Activated B cell treated with CpG ODN at 0.5 μM for 24 hours (primary cell): ENCODE measurements at regions not wholly inside any gene's neighbourhood (a gene's known extent, or its start where the extent isn't known, plus 50 kb on each side); places are given as distances from the start of the nearest gene placed in this dataset.

Experiments
- ATAC-seq: fragments of 200-7000 bp; cut with Tn5 transposase; one replicate; pipeline ENCODE4 v1.10.0; 2021; ENCODE audit warnings: low read depth, mild to moderate bottlenecking, moderate library complexity
- CTCF ChIA-PET: fragments of 350-600 bp; sonication (Branson Sonifier 250); formaldehyde crosslinking; loops from one replicate; lab custom pipeline; 2021; ENCODE audit warnings: antibody characterized with exemption; lab: Charles Lee
- POLR2A ChIA-PET: fragments of 350-600 bp; sonication (Branson Sonifier 250); formaldehyde crosslinking; loops from one replicate; lab custom pipeline; 2021; ENCODE audit warnings: antibody characterized with exemption; lab: Charles Lee
- DNase-seq: peaks from one replicate; pipeline ENCODE4 v3.0.0; 2022
- H3K27ac Mint-ChIP-seq: one replicate; pipeline ENCODE4 v1.8.0; 2020; ENCODE audit warnings: mixed read lengths
- H3K27me3 Mint-ChIP-seq: one replicate; pipeline ENCODE4 v1.8.0; 2021; ENCODE audit warnings: mixed read lengths
- H3K36me3 Mint-ChIP-seq: one replicate; pipeline ENCODE4 v1.8.0; 2021; ENCODE audit warnings: low read depth, mixed read lengths
- H3K4me1 Mint-ChIP-seq: one replicate; pipeline ENCODE4 v1.8.0; 2021; ENCODE audit warnings: mixed read lengths
- H3K4me3 Mint-ChIP-seq: one replicate; pipeline ENCODE4 v1.8.0; 2020; ENCODE audit warnings: mild to moderate bottlenecking, mixed read lengths
- H3K9me3 Mint-ChIP-seq: one replicate; pipeline ENCODE4 v1.8.0; 2020; ENCODE audit warnings: mixed read lengths
- intact Hi-C: fragments of 100-400 bp; cut with micrococcal nuclease; formaldehyde crosslinking; loops from one replicate; pipeline ENCODE4 v1.15.1; 2024
- TF ChIP-seq, protein P1 (sequence below): fragments of 200-600 bp; IDR thresholded peaks from one replicate; pipeline ENCODE4 v1.8.0; 2022; ENCODE audit warnings: antibody characterized with exemption, mild to moderate bottlenecking

DNA sequence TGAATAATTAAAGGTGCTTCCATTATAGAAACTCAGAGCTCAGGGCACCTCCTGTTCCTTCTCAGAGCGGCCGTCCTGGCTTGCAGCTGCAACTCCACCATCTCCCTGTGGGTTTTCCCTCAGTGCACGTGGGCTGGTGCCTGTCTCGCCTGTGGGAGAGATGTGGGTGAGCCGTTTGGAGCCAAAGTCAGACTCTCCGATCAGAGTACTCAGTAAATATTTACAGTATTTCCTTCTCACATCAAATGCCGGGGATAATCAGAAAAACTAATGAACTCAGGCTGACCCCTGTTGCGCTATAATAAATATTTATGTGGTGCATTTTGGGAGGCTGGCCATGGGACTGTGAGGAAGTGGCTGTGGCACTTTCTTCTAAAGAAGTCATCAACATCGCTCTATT, 155.8 kb upstream of the HABP2 start:
- H3K36me3 Mint-ChIP-seq = no peaks in the 10 kb centered on the region
- intact Hi-C loops = no loop called here
- no peaks in the 10 kb centered on the region for H3K4me1 Mint-ChIP-seq
- TF ChIP-seq, protein P1, sequence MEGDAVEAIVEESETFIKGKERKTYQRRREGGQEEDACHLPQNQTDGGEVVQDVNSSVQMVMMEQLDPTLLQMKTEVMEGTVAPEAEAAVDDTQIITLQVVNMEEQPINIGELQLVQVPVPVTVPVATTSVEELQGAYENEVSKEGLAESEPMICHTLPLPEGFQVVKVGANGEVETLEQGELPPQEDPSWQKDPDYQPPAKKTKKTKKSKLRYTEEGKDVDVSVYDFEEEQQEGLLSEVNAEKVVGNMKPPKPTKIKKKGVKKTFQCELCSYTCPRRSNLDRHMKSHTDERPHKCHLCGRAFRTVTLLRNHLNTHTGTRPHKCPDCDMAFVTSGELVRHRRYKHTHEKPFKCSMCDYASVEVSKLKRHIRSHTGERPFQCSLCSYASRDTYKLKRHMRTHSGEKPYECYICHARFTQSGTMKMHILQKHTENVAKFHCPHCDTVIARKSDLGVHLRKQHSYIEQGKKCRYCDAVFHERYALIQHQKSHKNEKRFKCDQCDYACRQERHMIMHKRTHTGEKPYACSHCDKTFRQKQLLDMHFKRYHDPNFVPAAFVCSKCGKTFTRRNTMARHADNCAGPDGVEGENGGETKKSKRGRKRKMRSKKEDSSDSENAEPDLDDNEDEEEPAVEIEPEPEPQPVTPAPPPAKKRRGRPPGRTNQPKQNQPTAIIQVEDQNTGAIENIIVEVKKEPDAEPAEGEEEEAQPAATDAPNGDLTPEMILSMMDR = no peak
- ChIA-PET CTCF (no interaction called here), POLR2A (no interaction called here)
- no peak overlapping the region for H3K4me3 Mint-ChIP-seq
- H3K27me3 Mint-ChIP-seq = peaks cover 3% of the 10 kb centered on the region
- ATAC-seq (no peak), DNase-seq (no peak)
- H3K9me3 Mint-ChIP-seq = no peaks in the 10 kb centered on the region
- no peak overlapping the region for H3K27ac Mint-ChIP-seq

DNA sequence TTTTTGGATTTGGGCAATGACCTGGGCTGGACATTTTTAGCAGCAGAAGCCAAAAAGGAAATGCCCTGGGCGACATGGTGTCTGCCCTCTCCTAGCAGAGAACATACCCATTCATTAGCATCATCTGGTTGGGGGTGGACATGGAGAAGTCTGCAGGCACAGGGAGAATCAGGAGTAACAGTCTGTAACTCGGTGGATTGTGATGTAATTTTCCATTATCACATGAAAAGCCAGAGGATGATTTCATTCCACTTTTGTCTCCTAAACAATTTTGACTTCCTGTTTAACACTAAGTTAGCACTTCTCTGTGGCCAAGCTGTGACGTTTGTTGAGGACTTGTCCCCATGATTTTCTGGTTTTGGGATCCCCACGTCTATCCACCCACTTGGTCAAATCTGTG, 153.8 kb upstream of the HABP2 start:
- TF ChIP-seq, protein P1 = no peak
- Mint-ChIP-seq H3K36me3 (no peaks in the 10 kb centered on the region), H3K9me3 (no peaks in the 10 kb centered on the region), H3K4me1 (no peaks in the 10 kb centered on the region), H3K4me3 (no peak overlapping the region), H3K27me3 (peaks cover 3% of the 10 kb centered on the region), H3K27ac (no peak overlapping the region)
- ChIA-PET CTCF (no interaction called here), POLR2A (no interaction called here)
- ATAC-seq (no peak), DNase-seq (no peak)
- intact Hi-C loops = no loop called here

- no peak overlapping the region for H3K27ac Mint-ChIP-seq
- ATAC-seq (no peak), DNase-seq (no peak)
- no peak overlapping the region for H3K4me3 Mint-ChIP-seq
- H3K9me3 Mint-ChIP-seq = no peaks in the 10 kb centered on the region
- ChIA-PET POLR2A (no interaction called here), CTCF (interaction anchor here (0.6 kb wide), 1 partner anchor 24 kb away, joined by 3 read pairs; no protein-coding TSS in a partner anchor)
- intact Hi-C loops = no loop called here
- no peaks in the 10 kb centered on the region for H3K4me1 Mint-ChIP-seq
- no peaks in the 10 kb centered on the region for H3K36me3 Mint-ChIP-seq
- TF ChIP-seq, protein P1 = no peak
- H3K27me3 Mint-ChIP-seq = no peaks in the 10 kb centered on the region
Measured at GRCh38 chr10:113402602-113403001, 150.3 kb upstream of the HABP2 start.

DNA sequence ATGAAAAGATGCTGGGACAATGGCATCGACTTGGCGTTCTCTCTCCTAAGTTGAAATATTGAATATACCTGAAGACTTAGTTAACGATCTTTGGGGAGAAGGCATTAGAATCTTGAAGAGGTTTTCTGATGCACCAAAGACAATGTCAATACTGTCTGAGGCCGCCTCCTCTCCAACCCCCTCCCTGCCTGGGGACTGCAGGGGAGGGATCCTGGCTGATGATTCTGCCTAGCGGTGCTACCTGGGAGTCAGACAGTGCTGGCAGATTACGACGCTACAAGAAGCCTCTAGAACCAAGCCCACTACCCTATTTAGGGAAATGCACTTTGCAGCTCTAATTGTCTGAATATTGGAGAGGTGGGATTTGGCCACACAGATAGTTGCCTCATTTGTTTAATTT, 145.6 kb upstream of the HABP2 start:
- H3K4me1 Mint-ChIP-seq = no peaks in the 10 kb centered on the region
- intact Hi-C loops = no loop called here
- no peaks in the 10 kb centered on the region for H3K9me3 Mint-ChIP-seq
- no peak for DNase-seq
- H3K36me3 Mint-ChIP-seq = no peaks in the 10 kb centered on the region
- ChIA-PET POLR2A (no interaction called here), CTCF (no interaction called here)
- no peak for ATAC-seq
- TF ChIP-seq, protein P1 = no peak
- no peak overlapping the region for H3K27ac Mint-ChIP-seq
- H3K4me3 Mint-ChIP-seq = no peak overlapping the region
- H3K27me3 Mint-ChIP-seq = peaks cover 4% of the 10 kb centered on the region

- no peak for DNase-seq
- H3K27ac Mint-ChIP-seq = no peak overlapping the region
- no peaks in the 10 kb centered on the region for H3K4me1 Mint-ChIP-seq
- no peaks in the 10 kb centered on the region for H3K36me3 Mint-ChIP-seq
- H3K9me3 Mint-ChIP-seq = no peaks in the 10 kb centered on the region
- no peak overlapping the region for H3K4me3 Mint-ChIP-seq
- peaks cover 7% of the 10 kb centered on the region for H3K27me3 Mint-ChIP-seq
- ChIA-PET CTCF (no interaction called here), POLR2A (no interaction called here)
- ATAC-seq = no peak
- intact Hi-C loops = no loop called here
- TF ChIP-seq, protein P1 = no peak
Measured at GRCh38 chr10:113409175-113409574, 143.7 kb upstream of the HABP2 start.
